WERI-Rb-1 (cell line): ENCODE measurements at regions not wholly inside any gene's neighbourhood (a gene's known extent, or its start where the extent isn't known, plus 50 kb on each side); places are given as distances from the start of the nearest gene placed in this dataset.

ENCODE experiments used
- DNase-seq: peaks from one replicate; pipeline ENCODE4 v3.0.0-alpha.2; 2020
- H3K27ac ChIP-seq: fragments of 250-450 bp; sonication (Bioruptor Pico); 2 replicates; pipeline ENCODE4 v1.5.1; 2020; ENCODE audit warnings: mild to moderate bottlenecking, moderate library complexity
- H3K27me3 ChIP-seq: fragments of 250-450 bp; sonication (Bioruptor Pico); 2 replicates; pipeline ENCODE4 v1.5.1; 2021; ENCODE audit warnings: mild to moderate bottlenecking, low read depth, moderate library complexity; ENCODE audit not compliant: insufficient read depth, severe bottlenecking
- H3K36me3 ChIP-seq: fragments of 250-450 bp; sonication (Bioruptor Pico); 2 replicates; pipeline ENCODE4 v1.5.1; 2020; ENCODE audit warnings: mild to moderate bottlenecking, moderate library complexity
- H3K4me3 ChIP-seq: 2 replicates; pipeline ENCODE4 v1.5.1; 2011; ENCODE audit warnings: low read depth, mild to moderate bottlenecking, control low read depth, low read length
- H3K9me3 ChIP-seq: fragments of 250-450 bp; sonication (Bioruptor Pico); 2 replicates; pipeline ENCODE4 v1.5.1; 2021; ENCODE audit warnings: mild to moderate bottlenecking, moderate library complexity; ENCODE audit not compliant: severe bottlenecking
- TF ChIP-seq, protein P1 (sequence below): IDR thresholded peaks from 2 replicates; pipeline ENCODE4 v1.5.1; 2011; ENCODE audit warnings: low read depth, mild to moderate bottlenecking, control low read depth, inconsistent platforms, low read length

GRCh38 chr15:81751256-81751655 is 294.6 kb downstream of the MEX3B start:
- TF ChIP-seq, protein P1, sequence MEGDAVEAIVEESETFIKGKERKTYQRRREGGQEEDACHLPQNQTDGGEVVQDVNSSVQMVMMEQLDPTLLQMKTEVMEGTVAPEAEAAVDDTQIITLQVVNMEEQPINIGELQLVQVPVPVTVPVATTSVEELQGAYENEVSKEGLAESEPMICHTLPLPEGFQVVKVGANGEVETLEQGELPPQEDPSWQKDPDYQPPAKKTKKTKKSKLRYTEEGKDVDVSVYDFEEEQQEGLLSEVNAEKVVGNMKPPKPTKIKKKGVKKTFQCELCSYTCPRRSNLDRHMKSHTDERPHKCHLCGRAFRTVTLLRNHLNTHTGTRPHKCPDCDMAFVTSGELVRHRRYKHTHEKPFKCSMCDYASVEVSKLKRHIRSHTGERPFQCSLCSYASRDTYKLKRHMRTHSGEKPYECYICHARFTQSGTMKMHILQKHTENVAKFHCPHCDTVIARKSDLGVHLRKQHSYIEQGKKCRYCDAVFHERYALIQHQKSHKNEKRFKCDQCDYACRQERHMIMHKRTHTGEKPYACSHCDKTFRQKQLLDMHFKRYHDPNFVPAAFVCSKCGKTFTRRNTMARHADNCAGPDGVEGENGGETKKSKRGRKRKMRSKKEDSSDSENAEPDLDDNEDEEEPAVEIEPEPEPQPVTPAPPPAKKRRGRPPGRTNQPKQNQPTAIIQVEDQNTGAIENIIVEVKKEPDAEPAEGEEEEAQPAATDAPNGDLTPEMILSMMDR, result no peak
- no peak for DNase-seq
- H3K27ac ChIP-seq, result no peak overlapping the region

DNA sequence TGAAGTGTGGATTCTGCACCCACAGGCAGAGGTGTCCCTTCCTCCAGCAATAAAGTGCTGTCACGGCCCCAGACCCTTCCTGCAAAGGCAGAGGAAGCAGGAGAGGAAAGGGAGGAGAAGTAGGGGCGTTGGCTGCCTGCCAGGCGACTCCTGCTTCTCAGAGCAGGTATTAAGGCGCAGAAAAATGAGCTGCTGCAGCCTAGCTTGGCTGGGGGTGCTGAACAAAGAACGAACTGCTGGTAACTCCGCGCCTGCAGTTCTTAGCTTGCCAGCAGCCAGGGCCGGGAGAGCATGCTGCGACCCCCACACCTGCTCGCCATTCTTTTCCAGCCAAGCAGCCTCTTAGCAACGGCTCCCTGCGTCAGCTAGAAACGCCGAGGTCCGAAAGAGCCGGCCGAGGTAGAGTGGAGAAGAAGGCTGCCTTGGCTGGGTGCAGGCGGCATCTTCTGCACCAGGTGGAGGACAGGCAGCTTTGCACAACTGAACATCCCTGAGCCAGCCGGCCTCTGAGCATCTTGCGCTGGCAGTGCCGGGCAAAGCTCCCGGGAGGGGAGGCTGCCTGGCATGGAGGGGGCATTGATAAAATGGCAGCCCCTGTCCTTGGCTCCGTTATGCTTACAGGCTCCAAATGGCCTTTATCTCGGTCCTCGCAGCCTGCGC is 296.0 kb downstream of the MEX3B start:
- H3K9me3 ChIP-seq, result no peaks in the 10 kb centered on the region
- H3K27ac ChIP-seq, result no peak overlapping the region
- H3K27me3 ChIP-seq, result no peaks in the 10 kb centered on the region
- no peak overlapping the region for H3K4me3 ChIP-seq
- no peaks in the 10 kb centered on the region for H3K36me3 ChIP-seq
- no peak for DNase-seq
- TF ChIP-seq, protein P1, result no peak

More at GRCh38 chr15:81751256-81751655, 294.6 kb downstream of the MEX3B start:
- Histone ChIP-seq H3K4me3 (no peak overlapping the region), H3K36me3 (no peaks in the 10 kb centered on the region), H3K27me3 (no peaks in the 10 kb centered on the region), H3K9me3 (no peaks in the 10 kb centered on the region)

DNA sequence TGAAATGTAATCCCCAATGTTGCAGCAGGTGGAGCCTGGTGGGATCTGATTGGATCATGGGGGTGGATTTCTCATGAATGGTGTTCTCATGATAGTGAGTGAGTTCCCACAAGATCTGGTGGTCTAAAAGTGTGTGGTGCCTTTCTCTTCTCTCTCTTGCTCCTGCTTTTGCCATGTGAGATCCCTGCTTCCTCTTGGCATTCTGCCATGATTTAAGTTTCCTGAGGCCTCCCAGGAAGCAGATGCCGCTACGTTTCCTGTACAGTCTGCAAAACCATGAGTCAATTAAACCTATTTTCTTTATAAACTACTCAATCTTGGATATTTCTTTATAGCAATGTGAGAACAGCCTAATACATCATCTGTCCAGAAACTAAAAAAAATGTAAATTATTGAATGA is 298.3 kb downstream of the MEX3B start:
- Histone ChIP-seq H3K4me3 (no peak overlapping the region), H3K27me3 (no peaks in the 10 kb centered on the region), H3K27ac (no peak overlapping the region), H3K9me3 (no peaks in the 10 kb centered on the region), H3K36me3 (no peaks in the 10 kb centered on the region)
- no peak for DNase-seq
- TF ChIP-seq, protein P1, result no peak

DNA sequence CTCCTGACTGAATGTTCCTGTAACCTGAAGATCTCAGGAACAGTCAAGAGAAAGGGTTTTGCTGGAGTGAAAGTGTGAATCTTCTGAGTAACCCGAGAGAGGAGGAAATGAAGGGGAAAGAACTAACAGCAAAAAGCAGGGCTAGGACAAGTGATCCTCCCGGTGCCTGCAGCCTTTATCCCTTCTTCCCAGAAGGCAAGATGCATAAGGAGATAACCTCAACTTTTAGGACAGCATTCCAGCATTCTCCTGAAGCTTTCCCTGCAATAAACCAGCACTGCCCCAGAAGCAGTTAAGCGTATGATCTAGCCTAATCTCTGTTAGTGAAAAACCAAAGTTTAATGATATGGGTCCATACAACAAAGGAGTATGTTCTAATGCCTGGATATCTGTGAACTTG is 298.8 kb downstream of the MEX3B start:
- Histone ChIP-seq H3K36me3 (no peaks in the 10 kb centered on the region), H3K4me3 (no peak overlapping the region), H3K27me3 (no peaks in the 10 kb centered on the region), H3K27ac (no peak overlapping the region), H3K9me3 (no peaks in the 10 kb centered on the region)
- TF ChIP-seq, protein P1, result no peak
- DNase-seq, result no peak

DNA sequence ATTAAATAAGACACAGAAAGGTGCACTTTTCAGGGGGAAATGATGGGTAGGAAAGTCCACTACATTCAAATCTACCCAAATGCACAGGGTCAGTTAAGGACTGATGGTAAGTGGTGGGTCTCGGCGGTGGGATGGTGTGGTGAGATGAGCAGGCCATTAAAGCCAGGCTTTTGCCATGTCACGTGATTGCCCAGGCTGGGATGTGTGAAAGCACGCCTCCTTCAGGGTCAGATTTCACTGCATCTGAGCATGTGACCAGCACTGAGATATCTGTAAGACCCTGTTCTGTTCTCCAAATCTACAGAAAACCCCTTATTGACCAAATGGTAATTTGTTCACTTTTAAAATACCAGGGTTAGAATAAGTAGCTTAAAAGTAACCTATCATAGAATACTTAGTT is 301.5 kb downstream of the MEX3B start:
- no peaks in the 10 kb centered on the region for H3K27me3 ChIP-seq
- H3K4me3 ChIP-seq, result no peak overlapping the region
- no peaks in the 10 kb centered on the region for H3K9me3 ChIP-seq
- H3K27ac ChIP-seq, result no peak overlapping the region
- TF ChIP-seq, protein P1, result peak; percentile 20; the same call in 1 of the 2 replicates
- DNase-seq, result peak; percentile 60
- no peaks in the 10 kb centered on the region for H3K36me3 ChIP-seq

GRCh38 chr15:81740416-81740815 is 305.4 kb downstream of the MEX3B start:
- Histone ChIP-seq H3K36me3 (no peaks in the 10 kb centered on the region), H3K4me3 (no peak overlapping the region), H3K27ac (no peak overlapping the region), H3K9me3 (no peaks in the 10 kb centered on the region), H3K27me3 (no peaks in the 10 kb centered on the region)
- no peak for DNase-seq
- TF ChIP-seq, protein P1, result no peak
